Glomerular visceral epithelial cell (primary cell): ENCODE measurements at regions not wholly inside any gene's neighbourhood (a gene's known extent, or its start where the extent isn't known, plus 50 kb on each side); places are given as distances from the start of the nearest gene placed in this dataset.
A peak's percentile ranks its signal among the peaks of the same experiment; 100 is the strongest.
"Not testable (repeated sequence)": the region's sequence is repeated elsewhere in the genome, so short reads cannot be mapped to it uniquely, and the experiment has no call there.

Experiments used
- DNase-seq: peaks from one replicate; pipeline ENCODE4 v3.0.0-alpha.2; 2016; ENCODE audit errors: extremely low spot score

- DNase-seq = no peak
Measured at GRCh38 chr2:186927867-186928191, 78.9 kb upstream of the ZSWIM2 start.

- DNase-seq = no peak
Measured at GRCh38 chr2:186927185-186927866, 78.4 kb upstream of the ZSWIM2 start.

- no peak for DNase-seq
Measured at GRCh38 chr2:186925514-186925913, 76.5 kb upstream of the ZSWIM2 start.

- DNase-seq = not testable (repeated sequence)
Measured at GRCh38 chr2:186922316-186922715, 73.3 kb upstream of the ZSWIM2 start.

GRCh38 chr2:186919296-186919695, 70.3 kb upstream of the ZSWIM2 start:
- DNase-seq = peak; percentile 53

GRCh38 chr2:186918495-186918894, 69.5 kb upstream of the ZSWIM2 start:
- DNase-seq = no peak

- DNase-seq = no peak
Measured at GRCh38 chr2:186917866-186918265, 68.9 kb upstream of the ZSWIM2 start.

GRCh38 chr2:186913870-186914269, 64.9 kb upstream of the ZSWIM2 start:
- DNase-seq = no peak

- no peak for DNase-seq
Measured at GRCh38 chr2:186912979-186913378, 64.0 kb upstream of the ZSWIM2 start.

GRCh38 chr2:186911551-186912085, 62.6 kb upstream of the ZSWIM2 start:
- no peak for DNase-seq

GRCh38 chr2:186910996-186911395, 62.0 kb upstream of the ZSWIM2 start:
- DNase-seq = no peak

GRCh38 chr2:186909095-186909494, 60.1 kb upstream of the ZSWIM2 start:
- DNase-seq = no peak

- DNase-seq = no peak
Measured at GRCh38 chr2:186907897-186908296, 58.9 kb upstream of the ZSWIM2 start.

GRCh38 chr2:186903216-186903615, 54.2 kb upstream of the ZSWIM2 start:
- no peak for DNase-seq
